Renal cortex interstitium (tissue), 11 donors: ENCODE measurements at regions not wholly inside any gene's neighbourhood (a gene's known extent, or its start where the extent isn't known, plus 50 kb on each side); places are given as distances from the start of the nearest gene placed in this dataset.
A peak's percentile ranks its signal among the peaks of the same experiment; 100 is the strongest.

ENCODE experiments used
- DNase-seq, 11 donors: peaks; one replicate each; pipeline ENCODE4 v3.0.0-alpha.2; 2013; ENCODE audit warnings: low read depth in 9 of 11, low spot score in 4 of 11; ENCODE audit errors: extremely low read depth in 1 of 11

GRCh38 chr9:134214386-134214765 lies 50.0 kb upstream of the RNU6ATAC start:
- no peak for DNase-seq

- no peak for DNase-seq
These were observed 50.5 kb upstream of the RNU6ATAC start for GRCh38 chr9:134214766-134215419.

- DNase-seq = no peak
These were observed 51.0 kb upstream of the RNU6ATAC start for GRCh38 chr9:134215420-134215698.

DNA sequence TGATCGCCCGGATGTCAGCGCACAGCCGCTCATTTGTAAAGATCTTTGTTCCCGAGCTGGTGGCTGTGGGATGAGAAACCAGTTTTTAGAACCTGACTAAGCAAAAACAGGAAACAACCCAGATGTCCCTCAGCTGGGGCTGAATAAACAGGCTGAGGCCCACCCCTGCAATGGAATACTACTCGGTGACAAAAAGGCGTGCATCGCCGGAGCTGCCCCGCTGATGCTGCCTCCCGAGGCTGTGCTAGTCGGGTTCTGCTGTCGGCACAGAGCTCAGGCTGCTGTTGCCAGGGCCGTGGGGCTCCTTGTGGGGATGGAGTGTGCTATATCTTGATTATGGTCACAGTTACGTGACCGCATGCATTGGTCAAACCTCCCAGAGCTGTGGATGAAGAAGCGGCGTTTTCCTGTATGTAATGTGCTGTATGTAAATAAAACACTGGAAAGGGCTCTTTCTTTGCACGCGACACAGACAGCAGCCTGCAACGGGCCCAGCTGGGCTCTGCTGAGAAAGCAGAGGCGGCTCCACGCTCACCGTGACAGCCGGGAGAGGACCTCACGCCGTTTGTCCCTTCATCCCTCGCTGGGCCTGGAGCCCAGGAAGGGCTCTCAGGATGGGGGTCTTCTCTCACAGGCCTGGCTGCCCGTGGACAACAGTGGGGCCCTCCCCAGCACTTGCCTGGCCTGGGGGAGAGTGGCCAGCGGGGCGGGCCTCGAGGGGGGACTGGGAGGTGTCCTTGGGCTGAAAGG lies 51.5 kb upstream of the RNU6ATAC start:
- DNase-seq = peak in 2 of 11 donors; percentile 58 to 67

GRCh38 chr9:134216449-134216951 lies 52.1 kb upstream of the RNU6ATAC start:
- no peak for DNase-seq

DNA sequence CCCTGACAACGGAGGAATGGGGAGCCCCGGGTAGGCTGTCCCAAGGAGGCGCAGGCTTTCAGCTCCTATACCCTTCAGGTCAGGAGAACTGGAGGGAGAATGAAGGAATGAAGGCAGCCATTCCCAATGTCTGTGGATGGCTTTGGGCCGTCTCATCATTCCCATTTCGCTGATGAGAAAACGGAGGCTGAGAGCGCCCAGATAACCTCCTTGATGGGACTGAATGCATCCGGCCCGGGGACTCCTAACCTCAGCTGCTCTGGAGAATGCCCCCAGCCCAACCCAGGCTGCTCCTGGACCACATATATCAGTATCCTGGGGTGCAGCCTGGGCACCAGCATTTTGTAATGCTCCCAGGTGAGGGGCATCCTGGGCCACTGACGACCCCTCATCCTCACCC lies 52.6 kb upstream of the RNU6ATAC start:
- DNase-seq = no peak

DNA sequence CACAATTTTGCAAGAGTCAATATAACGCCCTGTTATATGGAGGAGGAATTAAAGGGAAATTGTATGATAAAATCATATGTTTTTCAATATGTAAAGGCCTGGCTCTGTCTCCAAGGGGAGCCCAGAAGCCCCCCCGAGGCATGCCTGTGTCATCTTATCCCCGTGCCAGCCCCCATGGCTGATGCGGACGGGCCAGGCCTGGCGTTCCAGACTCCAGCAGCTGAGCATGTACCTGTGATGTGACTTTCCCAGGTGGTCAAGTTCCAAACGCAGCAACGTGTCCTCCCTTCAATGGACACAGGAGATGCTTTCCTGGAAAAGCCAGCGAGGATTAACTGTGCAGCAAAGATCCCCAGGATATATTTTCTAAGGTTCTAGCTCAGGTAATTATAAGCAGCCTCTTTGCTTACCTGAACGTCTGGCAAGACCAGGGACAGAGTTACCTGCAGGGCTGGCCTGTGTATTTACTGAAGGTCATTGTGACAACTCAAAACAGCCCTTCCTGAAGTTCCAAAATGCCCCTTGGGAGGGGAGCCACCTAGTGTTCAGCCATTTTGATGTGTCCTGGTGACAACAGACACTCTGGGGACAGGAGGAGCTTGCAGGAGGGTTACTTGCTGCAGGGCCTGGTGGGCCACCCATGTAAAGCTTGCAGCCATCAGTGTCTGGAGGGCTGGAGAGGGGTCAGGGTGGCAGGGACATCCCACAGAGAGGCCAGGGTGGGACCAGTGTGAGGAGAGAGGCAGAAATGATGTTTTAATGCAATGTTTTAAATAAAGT lies 53.3 kb upstream of the RNU6ATAC start:
- no peak for DNase-seq

DNA sequence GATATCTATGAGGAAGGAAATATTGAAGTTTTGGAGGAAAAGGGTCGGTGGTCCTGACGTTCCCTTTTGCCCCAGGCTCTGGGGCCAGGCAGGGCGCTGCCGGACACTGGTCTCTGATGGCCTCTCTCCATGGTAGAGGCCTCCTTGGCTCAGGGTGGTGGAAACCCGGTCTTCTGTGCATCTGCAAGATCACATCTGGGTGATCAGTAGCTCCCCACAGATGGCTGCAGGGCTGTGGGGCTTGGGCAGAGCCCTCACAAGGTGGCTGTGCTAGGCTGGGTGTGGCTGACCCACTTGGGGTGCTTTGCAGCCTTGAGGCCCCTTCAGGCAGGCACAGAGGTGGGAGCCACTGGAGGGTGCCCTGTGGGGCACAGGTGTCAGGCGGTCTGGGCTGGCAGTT lies 53.9 kb upstream of the RNU6ATAC start:
- DNase-seq = no peak

DNA sequence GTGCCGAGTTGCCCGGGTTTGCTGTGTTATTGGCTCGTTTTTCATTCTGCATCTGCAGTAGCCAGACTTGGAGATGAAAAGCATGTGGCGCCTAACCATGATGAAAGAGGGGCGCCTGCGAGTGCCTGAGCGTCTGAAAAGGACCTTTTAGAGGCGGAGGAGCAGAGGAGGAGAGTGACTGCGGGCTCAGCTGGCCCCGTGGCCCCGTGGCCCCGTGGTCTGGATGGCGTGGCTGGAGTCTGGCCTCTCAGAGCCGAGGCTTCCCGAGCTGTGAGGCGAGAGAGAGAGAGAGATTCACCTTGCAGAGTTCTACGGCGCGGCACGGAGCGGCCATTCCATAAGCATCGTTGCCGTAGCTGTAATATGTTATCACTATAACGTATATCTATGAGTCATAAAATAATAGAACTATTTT lies 55.3 kb upstream of the RNU6ATAC start:
- DNase-seq = no peak

DNA sequence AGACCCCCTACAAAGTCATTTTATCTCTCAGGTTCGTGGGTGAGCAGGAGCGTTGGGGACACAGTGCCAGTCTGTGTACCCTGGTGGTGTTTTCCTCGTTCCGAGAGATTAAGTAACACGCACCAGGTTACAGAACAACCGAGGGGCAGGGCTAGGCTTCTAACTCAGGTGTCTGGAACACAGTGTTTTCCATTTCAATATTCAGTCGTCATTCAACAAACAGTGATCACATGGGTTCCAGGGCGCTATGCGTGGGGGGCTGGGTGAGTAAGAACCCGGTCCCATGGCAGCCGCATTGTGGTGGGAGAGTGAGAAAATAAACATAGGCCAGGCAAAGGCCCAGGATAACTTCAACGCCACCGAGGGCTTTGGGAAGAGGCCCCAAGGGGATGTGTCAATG lies 55.9 kb upstream of the RNU6ATAC start:
- no peak for DNase-seq

- no peak for DNase-seq
These were observed 57.1 kb upstream of the RNU6ATAC start for GRCh38 chr9:134221273-134222017.

DNA sequence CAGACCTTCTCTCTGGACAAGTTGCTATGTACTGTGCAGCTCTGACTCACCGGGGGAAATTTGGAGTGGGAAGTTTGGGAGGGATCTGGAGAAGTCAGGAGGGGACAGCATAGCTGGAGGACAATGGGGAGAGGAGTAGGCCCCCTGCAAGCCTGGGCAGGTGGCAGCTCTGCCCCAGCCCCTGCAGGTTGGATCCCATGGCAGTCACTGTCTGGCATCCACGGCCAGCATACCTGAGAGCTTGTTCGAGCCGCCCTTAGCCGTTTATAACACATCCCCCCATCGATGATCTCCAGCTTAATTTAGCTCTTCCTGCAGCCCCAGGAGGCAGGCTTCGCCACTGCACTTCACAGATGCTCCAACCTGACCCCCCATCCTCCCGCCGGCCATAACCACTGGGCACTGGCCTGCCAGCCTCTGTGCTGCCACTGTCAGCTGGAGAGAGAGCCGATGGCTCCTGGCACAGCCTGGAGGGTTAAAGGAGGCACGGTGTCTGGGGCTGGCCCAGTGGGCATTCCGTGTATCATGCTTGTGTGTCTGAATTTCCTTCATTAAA lies 57.7 kb upstream of the RNU6ATAC start:
- DNase-seq = no peak

- no peak for DNase-seq
These were observed 58.7 kb upstream of the RNU6ATAC start for GRCh38 chr9:134223091-134223490.

DNA sequence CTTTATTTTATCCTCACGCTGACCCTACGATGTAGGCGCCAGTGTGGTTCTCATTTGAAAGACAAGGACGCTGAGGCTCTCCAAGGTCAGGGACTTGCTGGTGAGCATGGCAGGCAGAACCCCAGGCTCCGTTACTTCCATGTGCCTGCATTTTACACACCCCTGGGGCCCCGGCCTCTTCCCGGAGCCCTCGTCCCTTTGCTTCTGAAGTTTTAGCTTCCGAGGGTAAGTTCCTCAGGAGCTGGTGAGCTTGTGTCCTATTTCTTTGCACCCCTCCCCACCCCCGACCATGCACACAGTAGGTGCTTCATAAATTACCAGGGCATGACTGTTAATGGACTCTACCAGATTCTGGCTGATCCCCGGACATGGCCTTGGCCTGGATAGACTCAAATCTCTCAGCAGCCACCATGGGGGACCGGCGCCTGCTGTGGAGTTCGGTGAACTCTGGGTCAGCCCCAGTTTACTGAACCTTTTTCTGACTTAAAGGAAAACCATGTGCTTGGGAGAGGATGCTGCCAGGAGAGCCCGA lies 59.3 kb upstream of the RNU6ATAC start:
- DNase-seq = no peak

GRCh38 chr9:134224127-134224526 lies 59.8 kb upstream of the RNU6ATAC start:
- DNase-seq = no peak

DNA sequence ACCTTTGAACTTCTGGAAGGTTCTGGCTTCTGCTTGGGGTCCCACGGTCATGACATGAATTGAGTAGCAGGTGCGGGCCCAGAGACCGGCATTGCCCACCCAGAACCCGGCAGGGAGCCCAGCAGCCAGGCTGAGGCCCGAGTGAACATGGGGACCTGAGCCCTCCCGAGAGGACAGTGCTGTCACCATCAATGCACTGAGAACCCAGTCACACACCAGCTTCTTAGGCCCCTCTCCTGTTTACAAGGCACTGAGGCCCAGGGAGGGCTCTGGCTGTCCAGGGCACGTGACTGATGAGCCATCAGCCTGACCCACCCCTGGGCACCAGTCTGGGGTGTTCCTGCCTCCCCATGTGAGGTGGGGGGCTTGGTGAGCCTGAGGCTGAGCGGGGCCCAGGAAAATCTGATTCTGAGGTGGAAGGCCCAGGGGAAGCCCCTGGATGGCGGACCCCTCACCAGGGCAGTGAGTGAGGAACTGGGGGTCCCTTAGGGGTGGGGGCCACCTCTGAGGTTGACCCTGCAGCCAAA lies 60.3 kb upstream of the RNU6ATAC start:
- DNase-seq = no peak

DNA sequence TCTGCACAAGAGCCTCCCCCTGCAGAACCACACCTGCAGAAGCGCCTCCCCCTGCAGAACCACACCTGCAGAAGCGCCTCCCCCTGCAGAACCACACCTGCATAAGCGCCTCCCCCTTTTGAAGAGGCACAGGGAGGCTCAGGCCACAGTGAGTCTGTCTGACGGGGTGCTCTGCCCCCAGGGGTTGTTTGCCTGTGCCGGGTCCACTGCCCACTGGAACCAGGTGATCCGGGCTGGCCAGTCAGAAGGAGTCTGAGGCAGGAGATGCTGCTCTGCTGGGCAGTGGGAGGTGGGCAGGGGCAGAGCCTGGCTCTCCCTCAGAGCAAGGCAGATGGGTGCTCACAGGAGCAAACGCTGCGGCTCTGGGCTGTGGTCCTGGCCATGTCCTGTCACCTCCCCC lies 60.8 kb upstream of the RNU6ATAC start:
- DNase-seq = no peak

GRCh38 chr9:134225816-134226215 lies 61.5 kb upstream of the RNU6ATAC start:
- no peak for DNase-seq
